GM21360 (cell line): ENCODE measurements at regions not wholly inside any gene's neighbourhood (a gene's known extent, or its start where the extent isn't known, plus 50 kb on each side); places are given as distances from the start of the nearest gene placed in this dataset.
"Not testable (repeated sequence)": the region's sequence is repeated elsewhere in the genome, so short reads cannot be mapped to it uniquely, and the experiment has no call there.

Experiments
- ATAC-seq: cut with Tn5 transposase; IDR thresholded peaks from one replicate; pipeline ENCODE4 v1.9.1; 2021; ENCODE audit warnings: mild to moderate bottlenecking, moderate library complexity; ENCODE audit not compliant: unreplicated experiment

DNA sequence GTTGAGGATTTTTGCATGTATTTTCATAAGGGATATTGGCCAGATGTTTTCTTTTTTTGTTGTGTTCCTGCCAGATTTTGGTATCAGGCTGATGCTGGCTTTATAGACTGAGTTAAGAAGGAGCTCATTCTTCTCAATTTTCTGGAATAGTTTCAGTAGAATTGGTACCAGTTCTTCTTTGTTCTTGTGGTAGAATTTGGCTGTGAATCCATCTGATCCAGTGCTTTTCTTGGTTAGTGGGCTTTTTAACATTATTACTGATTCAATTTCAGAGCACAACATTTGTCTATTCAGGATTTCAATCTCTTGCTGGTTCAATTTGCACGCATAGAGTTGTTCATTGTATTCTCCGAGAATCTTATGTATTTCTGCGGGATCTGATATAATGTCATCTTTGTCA, 136.5 kb upstream of the FOXG1 start:
- no peak for ATAC-seq

DNA sequence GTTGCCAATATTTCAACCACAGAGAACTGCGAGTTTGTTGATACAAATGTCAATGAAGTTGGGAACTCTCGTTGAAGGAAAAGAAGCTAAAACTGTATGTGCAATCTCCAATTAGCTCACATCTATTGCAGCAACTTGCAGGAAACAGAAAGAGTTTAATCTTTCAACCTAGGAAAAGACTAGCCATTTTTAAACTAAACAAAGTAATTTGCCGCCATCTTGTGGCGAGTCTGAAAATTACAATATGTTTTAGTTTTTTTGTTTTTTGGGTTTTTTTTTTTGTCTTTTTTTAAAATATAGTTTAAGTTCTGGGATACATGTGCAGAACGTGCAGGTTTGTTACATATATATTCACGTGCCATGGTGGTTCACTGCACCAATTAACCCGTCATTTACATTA, 131.2 kb upstream of the FOXG1 start:
- no peak for ATAC-seq

DNA sequence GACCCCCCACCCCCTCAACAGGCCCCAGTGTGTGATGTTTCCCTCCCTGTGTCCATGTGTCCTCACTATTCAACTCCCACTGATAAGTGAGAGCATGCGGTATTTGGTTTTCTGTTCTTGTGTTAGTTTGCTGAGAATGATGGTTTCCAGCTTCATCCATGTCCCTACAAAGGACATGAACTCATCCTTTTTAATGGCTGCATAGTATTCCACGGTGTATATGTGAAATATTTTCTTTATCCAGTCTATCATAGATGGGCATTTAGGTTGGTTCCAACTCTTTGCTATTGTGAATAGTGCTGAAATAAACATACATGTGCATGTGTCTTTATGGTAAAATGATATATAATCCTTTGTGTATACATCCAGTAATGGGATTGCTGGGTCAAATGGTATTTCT, 130.8 kb upstream of the FOXG1 start:
- ATAC-seq: not testable (repeated sequence)

DNA sequence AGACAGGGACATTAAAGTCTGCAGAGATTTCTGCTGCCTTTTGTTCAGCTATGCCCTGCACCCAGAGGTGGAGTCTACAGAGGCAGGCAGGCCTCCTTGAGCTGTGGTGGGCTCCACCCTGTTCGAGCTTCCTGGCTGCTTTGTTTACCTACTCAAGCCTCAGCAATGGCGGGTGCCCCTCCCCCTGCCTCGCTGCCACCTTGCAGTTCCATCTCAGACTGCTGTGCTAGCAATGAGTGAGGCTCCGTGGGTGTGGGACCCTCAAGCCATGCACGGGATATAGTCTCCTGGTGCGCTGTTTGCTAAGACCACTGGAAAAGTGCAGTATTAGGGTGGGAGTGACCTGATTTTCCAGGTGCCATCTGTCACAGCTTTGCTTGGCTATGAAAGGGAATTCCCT, 125.4 kb upstream of the FOXG1 start:
- ATAC-seq: not testable (repeated sequence)

DNA sequence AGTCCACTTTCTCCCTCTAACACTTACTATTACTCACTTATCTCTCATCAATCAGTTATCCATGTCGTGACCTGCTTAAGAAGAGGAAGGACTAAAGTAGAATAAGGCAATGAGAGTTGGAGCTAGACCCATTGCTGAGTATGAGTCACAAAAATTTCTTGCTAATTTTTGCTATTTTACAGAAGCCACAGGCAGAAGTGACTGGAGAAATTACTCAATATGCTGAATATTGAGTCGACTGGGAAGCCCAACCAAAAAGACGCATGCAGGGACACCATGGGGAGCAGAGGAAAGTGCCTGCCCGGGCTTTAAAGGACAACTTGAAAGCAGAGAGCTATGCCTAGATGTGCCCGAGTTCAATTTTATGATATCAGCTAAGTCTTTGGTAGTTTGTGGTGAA, 115.4 kb upstream of the FOXG1 start:
- no peak for ATAC-seq

DNA sequence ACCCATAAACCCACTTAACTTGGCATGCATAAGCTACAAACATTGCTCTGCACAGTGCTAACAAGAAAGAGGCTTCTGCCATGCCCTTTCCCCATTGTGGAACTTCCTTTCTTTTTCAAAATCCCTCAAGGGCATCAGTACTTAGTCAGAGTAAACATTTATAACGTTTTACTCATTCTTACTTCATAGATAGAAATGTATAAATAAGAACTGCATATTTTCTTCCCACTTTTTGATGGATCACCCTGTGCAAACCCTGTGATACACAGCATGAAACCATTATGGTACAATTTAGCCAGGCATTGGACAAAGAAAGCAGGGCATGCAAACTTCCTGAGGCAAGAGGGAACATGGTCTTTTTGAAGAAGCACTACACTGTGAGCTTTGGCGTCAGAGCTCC, 113.8 kb upstream of the FOXG1 start:
- ATAC-seq: no peak

DNA sequence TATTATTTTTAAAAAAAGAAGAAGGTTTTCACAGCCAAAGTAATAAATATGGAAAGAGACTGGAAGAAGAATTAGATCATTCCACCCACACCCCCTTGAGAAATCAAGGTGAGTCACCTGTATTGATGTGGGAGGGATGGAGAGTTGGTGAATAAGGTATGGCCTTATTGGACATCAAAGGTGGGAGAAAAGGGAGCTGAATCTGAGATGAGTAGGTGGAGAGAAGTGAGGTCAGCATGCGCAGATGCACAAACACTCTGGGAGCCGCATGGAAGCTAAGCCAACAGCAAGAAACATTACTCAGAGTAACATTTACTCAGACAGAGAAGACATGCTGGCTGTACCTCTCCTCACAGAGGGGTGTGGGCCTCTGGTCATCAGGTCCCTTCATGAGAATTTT, 113.1 kb upstream of the FOXG1 start:
- ATAC-seq: no peak

DNA sequence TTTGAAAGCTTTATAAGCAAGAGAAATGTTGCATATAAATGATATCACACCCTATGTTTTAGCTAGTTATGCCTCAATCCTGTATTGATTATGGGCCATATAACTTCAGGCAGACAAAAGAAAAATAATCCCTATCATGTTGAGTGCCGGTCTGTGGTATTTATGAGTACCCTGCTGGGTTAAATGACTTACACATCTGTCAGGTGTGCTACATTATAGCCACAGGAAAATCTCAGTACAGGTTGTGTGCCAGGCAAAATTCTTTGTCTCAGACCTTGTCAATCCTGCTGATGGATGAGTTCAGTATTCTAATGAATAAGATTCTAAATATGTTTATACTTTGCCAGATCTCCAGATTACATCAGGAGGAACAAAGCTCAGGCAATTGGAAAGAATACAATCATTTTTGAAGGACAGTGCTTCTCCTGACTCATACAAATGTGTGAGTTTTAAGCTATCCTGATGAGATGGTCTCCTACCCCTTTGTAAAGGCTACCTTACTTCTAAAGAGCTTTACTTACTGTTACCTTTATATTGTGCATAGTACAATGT, 109.8 kb upstream of the FOXG1 start:
- no peak for ATAC-seq

DNA sequence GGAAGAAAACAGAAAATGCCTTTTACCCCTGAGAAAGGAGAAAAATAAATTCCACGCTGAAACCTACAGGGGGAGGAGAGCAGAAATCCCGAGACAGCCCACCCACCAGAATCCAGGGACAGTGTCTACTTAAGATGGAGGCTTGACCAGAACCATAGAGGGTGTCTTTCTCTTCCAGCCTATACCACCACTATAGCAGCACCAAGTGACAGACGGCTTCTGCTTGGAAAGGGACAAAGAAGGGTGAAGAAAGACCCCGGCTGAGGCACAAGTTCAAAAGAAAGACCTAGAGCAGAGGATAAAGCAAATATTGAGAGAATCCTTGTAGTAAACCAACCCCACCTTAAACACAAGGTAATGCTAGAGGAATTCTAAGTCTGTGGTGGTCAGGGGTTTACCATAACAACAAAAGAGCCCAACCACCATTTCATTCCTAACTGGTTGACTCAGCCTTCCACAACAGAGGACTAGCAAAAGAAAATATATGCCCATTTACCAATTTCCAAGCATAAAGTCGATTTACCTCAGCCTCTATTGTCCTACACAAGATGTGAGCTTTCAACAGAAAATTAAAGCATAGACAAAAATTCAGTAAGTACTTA, 105.3 kb upstream of the FOXG1 start:
- ATAC-seq: no peak

DNA sequence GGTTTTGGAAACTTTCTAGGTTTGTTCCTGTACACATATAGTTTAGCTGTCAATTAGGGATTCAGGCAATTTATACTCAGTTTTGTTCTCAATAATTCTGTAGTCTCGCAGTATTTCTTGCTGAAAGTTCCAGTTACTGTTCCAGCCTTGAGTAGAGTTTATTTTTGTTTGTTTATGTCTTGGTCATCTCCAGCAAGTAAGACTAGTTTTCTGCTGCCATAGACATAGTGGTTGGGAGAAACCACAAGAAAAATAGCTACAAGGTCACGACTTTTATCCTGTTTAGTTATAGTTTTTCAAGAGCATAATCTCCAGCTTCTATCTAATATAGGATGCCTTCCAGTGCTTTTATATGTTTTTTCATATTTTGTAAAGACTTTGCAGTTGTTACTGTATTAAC, 99.6 kb upstream of the FOXG1 start:
- ATAC-seq: no peak

DNA sequence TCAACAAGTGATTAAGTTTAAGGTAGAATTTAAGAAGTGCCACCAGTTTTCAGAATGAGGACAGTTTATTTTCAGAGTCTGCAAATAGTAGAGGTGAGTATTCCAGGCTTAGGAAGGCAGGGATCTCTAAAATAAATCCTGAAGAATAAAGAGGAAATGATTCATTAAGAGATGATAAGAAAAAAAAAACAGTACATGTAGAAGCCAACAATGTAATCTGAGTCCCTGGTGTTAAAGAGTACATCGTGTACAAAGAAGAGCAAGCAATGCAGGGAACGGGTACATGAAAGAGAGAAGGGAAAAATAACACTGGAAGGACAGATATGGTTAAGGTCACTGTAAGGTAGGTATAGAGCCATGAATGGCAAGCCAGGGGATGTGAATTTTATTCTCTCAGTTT, 95.2 kb upstream of the FOXG1 start:
- ATAC-seq: no peak

DNA sequence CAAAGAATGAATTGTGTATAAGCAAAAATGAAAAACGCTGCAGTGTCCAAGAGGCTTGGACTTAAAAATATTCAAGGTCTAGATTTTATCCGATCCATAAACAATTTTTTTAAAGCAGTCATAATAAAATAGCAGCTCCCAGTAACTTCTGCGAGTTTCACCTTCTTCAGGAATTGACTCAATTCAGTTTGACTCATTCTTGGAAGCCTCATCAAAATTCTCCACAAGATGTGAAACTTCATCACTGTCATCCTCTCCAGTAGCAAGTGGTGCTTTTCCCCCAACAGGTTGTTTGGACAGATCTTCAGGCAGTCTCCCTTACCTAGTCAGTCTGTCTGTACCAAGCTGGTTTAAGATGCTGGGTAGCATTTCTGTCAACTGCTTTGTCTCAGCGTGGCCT, 93.5 kb upstream of the FOXG1 start:
- no peak for ATAC-seq

DNA sequence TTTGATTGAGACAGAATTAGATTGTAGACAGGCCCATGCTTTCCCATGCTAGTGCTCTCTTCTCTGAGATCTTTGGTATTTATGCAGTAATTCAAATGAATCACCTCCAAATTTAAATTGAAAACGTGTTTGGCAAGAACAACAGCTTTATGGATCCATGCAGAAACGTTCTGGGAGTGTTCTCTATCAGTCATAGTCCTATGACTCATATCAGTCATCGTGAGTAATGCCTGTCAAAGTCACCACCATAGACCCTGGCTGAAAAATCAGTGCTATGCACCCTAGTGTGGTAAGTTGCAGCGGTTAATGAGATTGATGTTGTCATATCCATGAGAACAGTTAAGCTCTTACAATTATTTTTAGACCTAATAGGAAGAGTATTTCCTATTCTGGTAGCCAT, 90.1 kb upstream of the FOXG1 start:
- no peak for ATAC-seq

DNA sequence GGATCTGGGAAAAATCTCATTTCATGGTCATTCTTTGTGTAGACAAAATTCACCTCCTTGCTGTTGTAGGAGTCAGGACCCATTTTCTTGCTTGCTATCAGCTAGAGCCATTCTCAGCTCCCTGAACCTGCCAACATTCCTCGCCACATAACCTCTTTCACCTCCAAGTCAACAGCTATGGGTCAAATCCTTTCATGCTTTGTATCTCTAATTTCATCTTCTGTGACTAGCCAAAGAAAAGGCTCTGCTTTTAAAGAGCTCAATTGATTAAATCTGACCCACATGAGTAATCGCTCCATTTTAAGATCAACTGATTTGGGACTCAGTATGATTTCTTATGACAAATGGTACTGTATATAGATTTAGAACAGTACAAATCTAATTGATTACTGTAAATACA, 89.2 kb upstream of the FOXG1 start:
- ATAC-seq: no peak

DNA sequence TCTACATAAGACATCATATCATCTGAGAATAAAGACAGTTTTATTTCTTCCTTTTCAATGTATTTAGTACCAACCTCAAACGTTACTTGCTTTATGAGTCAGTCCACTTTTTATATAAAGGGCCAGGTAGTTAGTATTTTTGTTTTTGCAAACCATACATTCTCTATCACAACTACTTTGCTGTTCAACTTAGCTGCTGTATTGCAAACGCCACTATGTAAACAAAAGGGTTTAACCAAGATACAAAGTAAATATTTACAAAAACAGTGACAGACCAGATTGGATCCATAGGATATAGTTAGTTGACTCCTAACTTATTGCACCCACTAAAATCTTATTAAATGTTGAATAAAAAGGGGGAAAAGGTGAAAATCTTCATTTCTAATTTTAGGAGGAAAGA, 87.7 kb upstream of the FOXG1 start:
- ATAC-seq: no peak

DNA sequence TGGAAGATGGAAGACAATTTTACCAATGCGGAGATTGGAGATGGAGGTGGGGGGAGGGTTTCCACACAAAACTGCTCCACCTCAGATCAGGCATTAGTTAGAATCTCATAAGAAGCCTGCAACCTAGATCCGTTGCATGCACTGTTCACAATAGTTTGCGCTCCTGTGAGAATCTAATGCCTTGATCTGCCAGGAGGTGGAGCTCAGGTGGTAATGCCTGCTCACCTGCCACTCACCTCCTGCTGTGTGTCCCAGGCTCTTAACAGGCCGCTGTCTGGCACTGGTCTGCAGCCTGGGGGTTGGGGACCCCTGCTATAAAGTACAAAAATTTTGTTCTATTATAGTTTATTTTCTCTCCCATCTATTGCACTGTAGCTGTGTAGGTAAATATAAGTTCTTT, 84.9 kb upstream of the FOXG1 start:
- no peak for ATAC-seq

DNA sequence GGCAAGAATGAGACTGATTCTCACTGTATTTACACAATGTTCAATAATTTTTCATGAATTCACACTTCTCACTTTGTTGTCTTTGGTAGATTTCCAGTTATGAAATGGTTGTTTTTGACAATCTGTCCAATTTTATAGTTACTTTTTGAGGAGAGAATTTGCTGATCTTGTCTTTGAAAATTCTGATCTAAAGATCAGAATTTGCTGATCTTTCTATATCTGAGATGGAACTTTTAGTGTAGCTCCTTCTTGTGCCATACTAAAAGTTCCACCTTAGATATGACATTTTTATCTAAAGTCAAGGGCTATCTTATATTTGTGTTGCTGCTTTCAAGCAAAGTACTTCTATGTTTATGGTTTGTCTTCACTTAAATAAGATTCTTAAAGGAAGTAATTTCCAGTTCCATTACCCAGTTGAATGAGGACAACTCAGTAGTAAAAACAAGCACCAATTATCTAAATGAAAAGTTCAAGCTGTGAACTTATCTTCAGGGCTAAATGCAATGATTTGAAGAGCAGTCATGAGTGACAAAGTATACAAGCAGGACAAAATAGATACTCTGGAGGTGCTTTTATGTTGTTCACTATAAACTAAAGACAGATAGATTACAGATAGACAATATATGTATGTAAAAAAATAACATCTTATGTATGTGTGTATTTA, 76.4 kb upstream of the FOXG1 start:
- ATAC-seq: no peak

DNA sequence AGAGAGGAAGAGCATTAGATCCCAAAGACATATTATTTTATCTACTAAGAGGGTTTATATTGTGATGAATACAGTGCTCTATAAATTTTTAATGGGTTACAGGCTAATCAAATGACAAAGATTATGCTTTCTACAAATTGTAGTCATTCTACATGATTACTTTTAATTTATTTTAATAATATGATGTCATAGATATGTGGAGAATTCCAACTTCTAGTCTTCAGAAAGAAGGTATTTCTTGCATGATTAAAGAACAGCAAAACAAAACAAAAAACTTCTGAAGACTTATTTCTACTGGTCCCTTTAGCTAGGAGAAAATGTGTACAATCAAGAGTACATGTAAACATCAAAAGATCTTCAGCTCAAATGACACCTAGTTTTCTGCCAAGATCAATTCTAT, 71.5 kb upstream of the FOXG1 start:
- no peak for ATAC-seq

DNA sequence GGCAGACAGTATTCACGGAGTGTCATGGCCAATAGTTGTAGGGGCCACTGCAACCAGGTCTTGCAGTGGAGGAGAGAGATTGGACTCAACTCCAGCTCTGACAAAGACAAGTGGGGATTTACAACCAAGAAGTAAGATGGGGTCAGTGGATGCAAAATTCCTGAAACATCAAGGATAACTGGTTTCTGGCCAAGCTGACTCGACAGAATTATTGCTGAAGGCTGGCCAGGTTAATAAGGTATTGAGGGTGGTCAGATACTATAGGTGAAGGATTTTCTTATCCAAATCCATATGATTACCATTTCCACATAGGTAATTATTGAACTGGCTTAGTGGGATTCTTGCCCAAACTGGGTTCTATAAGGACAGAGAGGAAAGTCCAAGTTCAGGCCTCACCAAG, 64.9 kb upstream of the FOXG1 start:
- no peak for ATAC-seq

DNA sequence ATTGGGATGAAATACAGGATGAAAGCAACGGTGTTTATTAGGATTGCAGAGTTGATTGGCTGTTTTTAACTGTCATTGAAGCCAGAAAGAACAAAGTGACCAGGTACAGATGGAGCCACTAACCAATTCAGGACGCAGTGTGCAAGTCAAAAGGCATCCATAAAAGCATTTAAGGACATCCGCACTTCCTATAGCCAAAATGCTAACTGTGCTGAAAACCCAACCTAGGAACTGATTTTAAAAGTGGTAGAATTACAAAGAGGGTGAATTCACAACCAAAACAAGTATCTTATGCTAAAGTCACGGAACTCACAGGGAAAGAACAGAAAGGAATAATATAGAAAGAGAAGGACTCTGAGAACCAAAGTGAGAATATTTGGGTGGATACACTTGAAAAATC, 63.1 kb upstream of the FOXG1 start:
- ATAC-seq: no peak

DNA sequence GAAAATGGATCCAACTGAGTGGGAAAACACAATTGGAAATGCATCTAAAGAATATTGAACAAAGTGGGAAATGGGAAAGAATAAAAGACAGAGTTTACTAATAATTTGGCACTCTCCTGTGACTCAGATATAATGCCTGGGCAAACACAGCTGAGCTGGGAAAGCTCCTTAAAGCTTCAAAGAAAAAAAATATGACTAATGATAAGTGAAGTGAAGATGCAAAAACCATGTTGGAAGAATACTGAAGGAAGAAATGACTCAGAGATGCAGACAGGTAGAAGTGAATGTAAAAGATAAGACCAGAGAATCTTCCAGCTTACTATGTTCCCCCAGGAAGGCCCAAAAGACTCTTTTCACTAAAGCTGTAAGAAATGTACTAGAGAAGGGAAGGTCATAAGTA, 62.4 kb upstream of the FOXG1 start:
- ATAC-seq: no peak

DNA sequence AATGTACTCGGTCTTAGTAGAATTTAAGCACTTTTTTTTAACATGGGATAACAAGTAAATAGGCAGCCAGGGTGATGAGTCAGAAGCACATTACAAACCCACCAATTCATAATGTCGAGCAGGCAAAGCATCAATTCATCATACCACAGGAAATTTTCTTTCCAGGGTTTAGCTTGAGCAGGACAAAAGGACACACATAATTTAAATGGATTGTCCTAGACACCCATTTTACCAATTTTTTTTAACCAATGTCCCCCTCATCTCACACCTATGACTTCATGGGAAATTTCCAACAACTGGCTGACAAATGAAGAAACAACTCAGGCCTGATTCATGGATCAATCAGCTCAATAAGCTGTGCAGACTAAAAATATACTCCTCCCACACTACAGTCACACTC, 58.8 kb upstream of the FOXG1 start:
- ATAC-seq: no peak
